Ascending aorta (tissue), 2 donors: ENCODE measurements at regions not wholly inside any gene's neighbourhood (a gene's known extent, or its start where the extent isn't known, plus 50 kb on each side); places are given as distances from the start of the nearest gene placed in this dataset.

Experiments used
- DNase-seq, 2 donors: peaks; one replicate each; pipeline ENCODE4 v3.0.0-alpha.2; 2019; ENCODE audit warnings: low spot score in 2 of 2
- H3K27ac ChIP-seq, 2 donors: fragments of 200-600 bp; sonication (generic); one replicate each; pipeline ENCODE4 v1.5.1; 2016 to 2017; ENCODE audit warnings: mild to moderate bottlenecking in 1 of 2
- H3K27me3 ChIP-seq: fragments of 200-600 bp; sonication (generic); one replicate; pipeline ENCODE4 v1.5.1; 2017
- H3K36me3 ChIP-seq, 2 donors: fragments of 200-600 bp; sonication (generic); one replicate each; pipeline ENCODE4 v1.5.1; 2016
- H3K4me1 ChIP-seq, 2 donors: fragments of 200-600 bp; sonication (generic); one replicate each; pipeline ENCODE4 v1.5.1; 2016 to 2017; ENCODE audit warnings: mild to moderate bottlenecking in 1 of 2
- H3K4me3 ChIP-seq, 2 donors: fragments of 200-600 bp; sonication (generic); one replicate each; pipeline ENCODE4 v1.5.1; 2016 to 2017; ENCODE audit warnings: mild to moderate bottlenecking in 1 of 2
- H3K9me3 ChIP-seq, 2 donors: fragments of 200-600 bp; sonication (generic); one replicate each; pipeline ENCODE4 v1.5.1; 2016
- intact Hi-C: fragments of 100-400 bp; cut with DNase I; formaldehyde crosslinking; loops from one replicate; pipeline ENCODE4 v1.15.1; 2023
- TF ChIP-seq, protein P1 (sequence below), 3 experiments: fragments of 200-600 bp in 2 of 3; fragments of 450-650 bp in 1 of 3; sonication (generic) in 2 of 3; IDR thresholded peaks; one replicate each; pipeline ENCODE4 v1.5.1; 2016 to 2019; ENCODE audit warnings: antibody characterized with exemption in 3 of 3, mild to moderate bottlenecking in 1 of 3, moderate library complexity in 1 of 3

DNA sequence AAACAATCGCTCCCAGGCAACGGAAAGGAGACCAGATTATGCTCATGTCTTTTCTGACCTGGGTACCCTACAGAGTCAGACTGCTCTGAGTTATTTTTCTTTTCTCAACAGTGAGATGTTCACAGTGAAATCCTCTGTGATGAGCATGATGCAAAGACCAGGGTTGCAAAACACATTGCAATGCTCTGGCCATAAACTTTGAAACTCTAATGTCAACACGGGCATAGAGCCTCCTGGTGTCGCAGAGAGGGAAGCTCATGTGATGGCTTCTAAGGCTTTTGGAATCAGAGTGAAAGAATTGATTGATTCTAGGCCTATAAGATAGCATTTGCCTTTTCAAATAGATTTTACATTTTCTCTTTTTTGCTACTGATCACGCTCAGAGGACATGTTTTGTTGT, 193.4 kb downstream of the RASSF9 start:
- Histone ChIP-seq H3K4me3 (no peak overlapping the region), H3K27ac (no peak overlapping the region), H3K27me3 (no peaks in the 10 kb centered on the region), H3K4me1 (no peaks in the 10 kb centered on the region), H3K9me3 (no peaks in the 10 kb centered on the region), H3K36me3 (no peaks in the 10 kb centered on the region)
- intact Hi-C loops: no loop called here
- TF ChIP-seq, protein P1, sequence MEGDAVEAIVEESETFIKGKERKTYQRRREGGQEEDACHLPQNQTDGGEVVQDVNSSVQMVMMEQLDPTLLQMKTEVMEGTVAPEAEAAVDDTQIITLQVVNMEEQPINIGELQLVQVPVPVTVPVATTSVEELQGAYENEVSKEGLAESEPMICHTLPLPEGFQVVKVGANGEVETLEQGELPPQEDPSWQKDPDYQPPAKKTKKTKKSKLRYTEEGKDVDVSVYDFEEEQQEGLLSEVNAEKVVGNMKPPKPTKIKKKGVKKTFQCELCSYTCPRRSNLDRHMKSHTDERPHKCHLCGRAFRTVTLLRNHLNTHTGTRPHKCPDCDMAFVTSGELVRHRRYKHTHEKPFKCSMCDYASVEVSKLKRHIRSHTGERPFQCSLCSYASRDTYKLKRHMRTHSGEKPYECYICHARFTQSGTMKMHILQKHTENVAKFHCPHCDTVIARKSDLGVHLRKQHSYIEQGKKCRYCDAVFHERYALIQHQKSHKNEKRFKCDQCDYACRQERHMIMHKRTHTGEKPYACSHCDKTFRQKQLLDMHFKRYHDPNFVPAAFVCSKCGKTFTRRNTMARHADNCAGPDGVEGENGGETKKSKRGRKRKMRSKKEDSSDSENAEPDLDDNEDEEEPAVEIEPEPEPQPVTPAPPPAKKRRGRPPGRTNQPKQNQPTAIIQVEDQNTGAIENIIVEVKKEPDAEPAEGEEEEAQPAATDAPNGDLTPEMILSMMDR (IDR thresholded peaks at IDR 0.05): no peak
- no peak for DNase-seq

DNA sequence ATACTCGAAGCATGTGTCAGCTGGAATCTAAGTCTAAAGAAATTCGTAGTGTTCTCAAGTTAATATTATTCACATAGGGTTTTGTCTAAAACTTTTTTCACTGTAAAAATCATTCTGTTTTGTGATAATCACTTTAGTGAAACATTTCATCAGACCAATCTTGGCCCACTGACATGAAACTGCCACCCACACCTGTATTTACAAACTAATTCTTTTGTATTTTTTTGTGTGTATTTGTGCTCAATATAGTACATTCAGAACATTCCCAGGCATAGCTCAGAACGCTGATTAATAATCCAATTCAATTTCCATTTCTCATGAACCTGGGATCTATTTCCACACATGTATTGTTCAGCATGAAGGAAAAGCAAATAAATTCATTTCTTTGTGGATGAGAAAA, 191.7 kb downstream of the RASSF9 start:
- DNase-seq: no peak
- no peaks in the 10 kb centered on the region for H3K9me3 ChIP-seq
- no peaks in the 10 kb centered on the region for H3K4me1 ChIP-seq
- no peak overlapping the region for H3K27ac ChIP-seq
- no peak overlapping the region for H3K4me3 ChIP-seq
- TF ChIP-seq, protein P1 (IDR thresholded peaks at IDR 0.05): no peak
- H3K36me3 ChIP-seq: no peaks in the 10 kb centered on the region
- no peaks in the 10 kb centered on the region for H3K27me3 ChIP-seq
- intact Hi-C loops: no loop called here

DNA sequence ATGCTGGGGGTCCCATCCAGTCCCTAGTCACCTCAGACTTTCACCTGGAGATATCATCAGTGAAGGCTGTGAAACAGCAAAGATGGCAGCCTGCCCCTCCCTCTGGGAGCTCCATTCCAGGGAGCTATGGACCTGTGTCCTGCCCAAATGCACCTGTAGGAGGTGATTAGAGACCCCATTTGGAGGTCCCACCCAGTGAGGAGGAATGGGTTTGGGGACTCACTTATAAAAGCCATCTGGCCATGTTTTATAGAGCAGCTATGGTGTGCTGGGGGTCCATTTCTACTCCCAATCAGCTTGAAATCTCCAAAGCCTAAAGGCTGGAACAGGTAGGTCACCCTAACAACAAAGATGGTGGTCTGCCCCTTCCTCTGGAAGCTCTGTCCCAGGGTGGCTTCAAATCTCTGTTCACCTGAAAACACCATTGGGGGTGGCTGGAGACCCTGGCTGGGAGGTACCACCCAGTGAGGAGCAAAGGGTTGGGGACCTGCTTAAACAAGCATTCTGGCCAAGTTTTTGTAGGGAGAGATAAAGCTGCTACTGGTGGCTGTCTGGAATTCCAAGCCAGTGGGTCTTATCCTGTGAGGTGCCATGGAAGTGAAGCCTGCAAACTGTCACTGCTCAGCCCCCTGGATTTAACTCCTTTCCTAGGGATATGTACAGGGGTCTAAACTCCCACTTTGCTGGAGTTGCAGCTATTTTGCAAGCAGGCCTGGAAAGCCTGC, 182.3 kb downstream of the RASSF9 start:
- no peaks in the 10 kb centered on the region for H3K36me3 ChIP-seq
- no peaks in the 10 kb centered on the region for H3K4me1 ChIP-seq
- TF ChIP-seq, protein P1 (IDR thresholded peaks at IDR 0.05): no peak
- H3K27ac ChIP-seq: no peak overlapping the region
- H3K9me3 ChIP-seq: peaks cover 0 to 11% of the 10 kb centered on the region in 2 donors
- intact Hi-C loops: no loop called here
- H3K4me3 ChIP-seq: no peak overlapping the region
- no peak for DNase-seq
- H3K27me3 ChIP-seq: no peaks in the 10 kb centered on the region

DNA sequence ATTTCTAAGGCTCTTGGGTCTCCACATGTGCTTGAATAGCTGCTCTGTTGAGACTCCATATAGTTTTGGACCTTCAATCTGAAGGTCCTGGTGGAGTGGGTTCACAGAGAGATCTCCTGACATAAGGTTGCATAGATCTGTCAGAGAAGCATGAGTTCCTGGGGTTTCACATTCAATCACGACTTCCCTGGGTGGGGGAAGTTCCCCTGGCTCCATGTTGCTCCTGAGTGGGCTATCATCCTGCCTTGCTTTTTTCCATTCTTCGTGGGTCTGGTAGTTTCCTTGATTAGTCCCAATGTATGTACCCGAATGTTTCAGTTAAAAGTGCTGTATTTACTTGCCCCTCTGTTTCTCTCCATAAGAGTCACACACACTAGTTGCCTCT, 181.8 kb downstream of the RASSF9 start:
- no peak for DNase-seq
- Histone ChIP-seq H3K36me3 (no peaks in the 10 kb centered on the region), H3K27ac (no peak overlapping the region), H3K4me3 (no peak overlapping the region), H3K9me3 (peaks cover 0 to 13% of the 10 kb centered on the region in 2 donors), H3K27me3 (no peaks in the 10 kb centered on the region), H3K4me1 (no peaks in the 10 kb centered on the region)
- TF ChIP-seq, protein P1 (IDR thresholded peaks at IDR 0.05): no peak
- intact Hi-C loops: no loop called here

DNA sequence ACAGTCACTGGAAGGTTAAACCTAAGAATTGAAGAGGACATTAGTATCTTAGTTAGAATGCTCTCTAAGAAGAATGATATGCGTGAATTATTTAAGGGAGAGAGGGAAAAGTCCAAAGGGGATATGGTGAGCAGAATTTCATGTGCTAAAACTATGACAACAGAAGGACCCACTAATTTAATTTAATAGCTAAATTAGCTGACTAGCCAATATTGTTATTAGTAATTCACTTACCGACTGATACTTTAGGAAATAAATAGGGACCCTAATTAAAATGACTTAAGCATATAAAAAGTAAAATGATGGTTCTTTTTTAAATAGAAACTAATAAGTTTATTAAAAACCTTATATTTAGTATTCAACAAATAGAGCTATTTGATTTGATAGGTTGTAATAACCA, 179.6 kb downstream of the RASSF9 start:
- intact Hi-C loops: no loop called here
- H3K27me3 ChIP-seq: no peaks in the 10 kb centered on the region
- peaks cover 0 to 13% of the 10 kb centered on the region in 2 donors for H3K9me3 ChIP-seq
- no peak overlapping the region for H3K4me3 ChIP-seq
- no peak for DNase-seq
- H3K27ac ChIP-seq: no peak overlapping the region
- no peaks in the 10 kb centered on the region for H3K36me3 ChIP-seq
- H3K4me1 ChIP-seq: no peaks in the 10 kb centered on the region
- TF ChIP-seq, protein P1 (IDR thresholded peaks at IDR 0.05): no peak

DNA sequence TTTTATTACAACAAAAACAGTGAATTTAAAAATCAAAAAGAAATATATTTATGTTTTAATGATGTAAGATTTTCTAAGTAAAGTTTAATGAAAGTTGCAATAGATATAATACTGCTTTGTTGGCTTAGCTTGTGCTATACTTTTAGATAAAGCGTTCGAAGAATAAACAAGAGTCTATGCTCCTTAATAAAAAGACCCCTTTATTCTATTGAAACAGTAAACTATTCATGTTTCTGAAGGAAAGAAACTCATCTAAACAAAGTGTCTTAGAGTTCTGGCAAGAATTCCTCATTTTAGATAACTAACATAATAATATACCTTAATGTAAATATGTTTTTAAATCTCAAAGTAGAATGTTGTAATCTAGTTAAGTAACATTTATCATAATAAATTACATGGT, 179.0 kb downstream of the RASSF9 start:
- DNase-seq: no peak
- peaks cover 0 to 10% of the 10 kb centered on the region in 2 donors for H3K9me3 ChIP-seq
- H3K36me3 ChIP-seq: no peaks in the 10 kb centered on the region
- no peak overlapping the region for H3K27ac ChIP-seq
- intact Hi-C loops: no loop called here
- no peaks in the 10 kb centered on the region for H3K4me1 ChIP-seq
- no peaks in the 10 kb centered on the region for H3K27me3 ChIP-seq
- TF ChIP-seq, protein P1 (IDR thresholded peaks at IDR 0.05): no peak
- H3K4me3 ChIP-seq: no peak overlapping the region
